GM21515 (cell line): ENCODE measurements at regions not wholly inside any gene's neighbourhood (a gene's known extent, or its start where the extent isn't known, plus 50 kb on each side); places are given as distances from the start of the nearest gene placed in this dataset.

Source experiments
- ATAC-seq: cut with Tn5 transposase; IDR thresholded peaks from one replicate; pipeline ENCODE4 v1.9.1; 2021; ENCODE audit not compliant: unreplicated experiment

- no peak for ATAC-seq
Measured at GRCh38 chr1:4086085-4086850, 186.2 kb upstream of the C1orf174 start.

GRCh38 chr1:4086921-4087320 is 186.8 kb upstream of the C1orf174 start:
- ATAC-seq, result no peak

- ATAC-seq, result no peak
Measured at GRCh38 chr1:4087530-4088420, 187.7 kb upstream of the C1orf174 start.

GRCh38 chr1:4088676-4089075 is 188.6 kb upstream of the C1orf174 start:
- no peak for ATAC-seq

DNA sequence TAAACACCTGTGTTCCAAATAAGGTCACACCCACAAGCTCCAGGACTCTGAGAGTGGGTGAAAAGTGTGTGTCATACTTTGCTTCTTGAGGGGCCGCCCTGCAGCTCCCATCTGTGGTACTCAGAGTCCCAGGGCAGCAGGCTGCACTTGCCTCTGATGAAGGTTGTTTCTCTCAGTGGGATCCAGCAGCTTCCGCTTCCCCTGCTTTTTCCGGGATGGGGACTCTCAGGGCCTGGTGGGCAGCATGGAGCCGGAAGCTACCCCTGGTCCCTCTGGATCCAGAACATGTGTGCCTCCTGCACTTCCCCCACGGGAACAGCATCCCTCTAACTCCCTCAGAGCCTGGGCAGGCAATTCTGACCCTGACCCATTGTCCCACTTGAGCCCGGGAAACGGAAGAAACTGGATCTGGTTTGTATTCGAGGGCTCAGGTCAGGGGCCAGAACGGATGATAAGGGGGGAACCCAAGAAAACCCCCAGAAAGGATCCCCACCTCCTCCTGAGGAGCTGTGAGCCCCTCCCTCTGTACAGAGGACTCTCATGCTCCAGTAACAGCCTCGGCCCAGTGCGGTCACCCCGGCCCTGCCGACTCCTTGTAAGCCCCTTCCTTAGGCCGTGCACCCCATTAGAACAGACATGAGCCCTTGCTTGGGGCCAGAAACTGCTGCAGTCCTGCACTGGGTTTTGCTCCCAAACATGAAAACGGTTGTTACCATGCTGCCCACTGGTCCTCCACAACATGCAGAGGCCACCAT is 189.5 kb upstream of the C1orf174 start:
- ATAC-seq, result no peak

DNA sequence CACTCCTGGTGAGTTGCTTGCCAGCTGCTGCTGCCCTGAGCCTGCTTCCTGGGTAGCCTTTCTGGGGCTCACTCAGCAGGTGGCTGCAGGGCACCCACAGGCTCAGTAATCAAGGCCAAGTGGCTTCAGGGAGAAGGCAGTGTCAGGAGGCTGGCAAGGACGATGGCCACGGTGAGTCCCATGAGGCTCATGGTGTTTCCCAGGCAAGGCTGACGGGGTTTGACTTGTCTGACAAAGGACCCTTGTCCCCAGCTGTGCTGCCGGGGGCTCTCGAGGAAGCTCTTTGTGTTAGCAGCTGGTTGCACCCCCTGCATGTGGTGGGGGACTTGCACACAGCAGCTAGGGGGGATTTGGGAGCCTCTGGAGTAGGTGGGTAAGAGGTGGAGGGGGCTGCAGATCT is 190.5 kb upstream of the C1orf174 start:
- no peak for ATAC-seq

GRCh38 chr1:4090976-4091660 is 191.0 kb upstream of the C1orf174 start:
- ATAC-seq, result no peak

GRCh38 chr1:4091996-4092395 is 191.9 kb upstream of the C1orf174 start:
- no peak for ATAC-seq

- ATAC-seq, result no peak
Measured at GRCh38 chr1:4093856-4094565, 193.9 kb upstream of the C1orf174 start.

DNA sequence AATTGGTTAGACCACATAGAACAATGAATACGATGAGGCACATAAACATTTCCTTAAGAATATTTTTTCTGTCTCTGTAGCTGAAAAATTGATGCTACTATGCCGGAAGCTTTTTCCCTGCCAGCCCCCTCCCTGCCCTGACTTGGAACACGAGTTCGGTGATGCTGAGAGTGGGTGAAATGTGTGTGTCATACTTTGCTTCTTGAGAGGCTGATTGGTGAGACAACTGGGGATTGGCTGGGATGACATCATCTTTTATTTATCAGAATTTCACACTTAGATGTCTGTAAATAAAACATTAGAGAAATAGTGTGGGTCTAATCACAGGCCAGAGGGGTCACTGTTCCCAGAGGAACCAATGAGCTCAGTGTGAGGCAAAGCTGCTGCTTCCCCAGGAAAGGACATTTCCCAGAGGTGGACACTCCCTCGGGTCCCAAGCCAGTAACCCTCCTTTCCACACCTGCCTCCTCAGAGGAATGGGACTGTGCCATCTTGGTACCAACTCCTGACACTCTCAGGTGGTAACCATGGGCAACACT is 195.4 kb upstream of the C1orf174 start:
- no peak for ATAC-seq

DNA sequence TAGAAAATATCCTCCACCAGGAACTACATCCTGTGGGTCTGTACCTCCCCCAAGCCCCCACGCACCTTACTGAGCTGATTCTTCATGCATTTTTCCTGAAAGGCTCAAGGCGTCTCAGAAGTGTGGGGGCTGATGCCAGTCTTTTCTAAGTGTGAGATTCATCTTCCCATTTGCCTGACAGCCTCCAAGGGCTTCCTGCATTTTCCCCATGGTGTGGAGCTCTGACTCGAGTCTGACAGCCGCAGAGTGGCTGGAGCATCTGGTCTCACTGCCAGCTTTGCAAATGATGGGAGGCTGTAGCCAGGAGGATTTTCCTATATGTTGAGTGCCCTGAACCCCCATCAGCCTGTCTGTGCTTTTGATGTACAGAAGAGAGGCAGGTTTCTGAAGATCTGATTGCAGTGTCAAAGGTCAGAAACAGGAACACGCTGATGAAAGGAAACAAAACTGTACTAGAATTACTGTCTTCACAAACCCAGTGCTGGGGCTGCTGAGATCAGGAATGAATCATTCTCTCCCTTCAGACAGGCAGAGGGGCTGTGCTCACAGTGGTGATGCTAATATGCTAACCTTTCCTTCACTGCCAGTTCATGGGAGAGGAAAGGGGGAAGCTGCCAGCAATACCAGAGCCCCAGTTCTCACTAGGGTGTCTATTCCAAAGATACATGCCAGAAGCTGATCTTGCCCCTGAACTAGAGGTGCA is 201.5 kb upstream of the C1orf174 start:
- no peak for ATAC-seq

GRCh38 chr1:4105300-4105880 is 205.3 kb upstream of the C1orf174 start:
- no peak for ATAC-seq

DNA sequence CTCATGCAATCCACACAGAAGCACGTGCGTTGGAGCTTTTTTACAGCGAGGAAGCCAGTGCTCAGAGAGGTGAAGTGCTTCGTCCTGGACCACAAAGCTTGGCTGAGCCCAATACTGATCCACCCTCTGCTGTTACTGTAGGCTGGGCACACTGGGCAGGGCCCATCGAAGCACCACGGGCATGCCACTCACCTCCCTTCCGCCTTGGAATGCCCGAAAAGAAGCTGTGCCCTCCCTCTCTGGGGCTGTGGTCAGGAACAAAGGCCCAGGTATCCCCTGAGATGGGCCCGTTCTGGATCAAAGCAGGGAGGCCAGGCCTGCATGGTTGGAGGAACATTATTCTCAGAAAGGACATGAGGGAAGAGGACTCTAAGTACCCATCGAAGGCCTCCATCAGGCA is 206.7 kb upstream of the C1orf174 start:
- no peak for ATAC-seq

GRCh38 chr1:4107291-4107690 is 207.2 kb upstream of the C1orf174 start:
- ATAC-seq, result no peak

GRCh38 chr1:4108331-4108730 is 208.3 kb upstream of the C1orf174 start:
- ATAC-seq, result no peak

GRCh38 chr1:4108758-4109627 is 208.9 kb upstream of the C1orf174 start:
- ATAC-seq, result no peak

- ATAC-seq, result no peak
Measured at GRCh38 chr1:4109628-4109940, 209.5 kb upstream of the C1orf174 start.

DNA sequence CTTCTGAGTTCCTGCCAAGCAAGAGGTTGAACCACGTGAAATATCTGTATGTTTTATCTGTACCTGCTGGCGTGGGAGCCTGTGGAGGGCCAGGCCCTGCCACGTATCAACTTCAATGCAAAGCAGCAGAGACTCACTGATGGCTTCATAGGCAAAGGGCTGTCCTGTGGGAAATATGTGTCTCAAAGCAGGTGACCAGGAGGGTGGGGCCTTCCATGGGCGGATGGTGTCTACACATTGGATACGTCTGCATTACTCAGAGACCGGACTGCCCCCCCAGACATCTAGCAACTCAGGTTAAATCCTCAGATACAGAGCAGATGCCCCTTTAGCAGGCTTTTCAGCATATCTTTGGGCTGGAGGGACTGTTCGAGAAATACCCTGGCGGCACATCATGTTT is 210.8 kb upstream of the C1orf174 start:
- ATAC-seq, result no peak
